Colonic mucosa (tissue), 4 donors: ENCODE measurements at regions not wholly inside any gene's neighbourhood (a gene's known extent, or its start where the extent isn't known, plus 50 kb on each side); places are given as distances from the start of the nearest gene placed in this dataset.

Source experiments
- DNase-seq: peaks from one replicate; pipeline ENCODE4 v3.0.0-alpha.2; 2020
- H3K27ac ChIP-seq: fragments of 200-600 bp; one replicate; pipeline ENCODE4 v1.8.0; 2021
- H3K27me3 ChIP-seq: fragments of 200-600 bp; one replicate; pipeline ENCODE4 v1.8.0; 2021
- H3K36me3 ChIP-seq: fragments of 200-600 bp; one replicate; pipeline ENCODE4 v1.8.0; 2021
- H3K4me1 ChIP-seq: fragments of 200-600 bp; one replicate; pipeline ENCODE4 v1.8.0; 2021; ENCODE audit warnings: mild to moderate bottlenecking
- H3K4me3 ChIP-seq: fragments of 200-600 bp; one replicate; pipeline ENCODE4 v1.8.0; 2021
- H3K9ac ChIP-seq, 2 donors: one replicate each; pipeline ENCODE4 v1.7.0; 2013; ENCODE audit warnings: control low read depth in 2 of 2, low read depth in 2 of 2, low read length in 2 of 2
- H3K9me3 ChIP-seq: fragments of 200-600 bp; one replicate; pipeline ENCODE4 v1.8.0; 2021
- CTCF ChIP-seq: fragments of 200-600 bp; IDR thresholded peaks from one replicate; pipeline ENCODE4 v1.8.0; 2022; ENCODE audit warnings: antibody characterized with exemption, mild to moderate bottlenecking
- intact Hi-C: fragments of 100-400 bp; cut with DNase I; formaldehyde crosslinking; loops from one replicate; pipeline ENCODE4 v1.14.1; 2022
- donor health status: healthy.
- donor health status: DM: no; HTN: no; CAD: no.
- donor health status: DM: no; HTN: no; CAD: no.

GRCh38 chr11:19652623-19653375 lies 59.8 kb upstream of the NAV2 start:
- Histone ChIP-seq H3K9me3 (no peaks in the 10 kb centered on the region), H3K27ac (no peak overlapping the region), H3K4me1 (no peaks in the 10 kb centered on the region), H3K4me3 (no peak overlapping the region), H3K27me3 (no peaks in the 10 kb centered on the region), H3K36me3 (no peaks in the 10 kb centered on the region), H3K9ac (no peak overlapping the region)
- DNase-seq: no peak
- TF ChIP-seq CTCF: no peak
- intact Hi-C loops: no loop called here

GRCh38 chr11:19651653-19652052 lies 61.0 kb upstream of the NAV2 start:
- DNase-seq: no peak
- H3K4me1 ChIP-seq: no peaks in the 10 kb centered on the region
- H3K4me3 ChIP-seq: no peak overlapping the region
- no peaks in the 10 kb centered on the region for H3K27me3 ChIP-seq
- no peak overlapping the region for H3K27ac ChIP-seq
- no peaks in the 10 kb centered on the region for H3K36me3 ChIP-seq
- intact Hi-C loops: no loop called here
- H3K9me3 ChIP-seq: no peaks in the 10 kb centered on the region
- no peak for TF ChIP-seq CTCF
- no peak overlapping the region for H3K9ac ChIP-seq

- Histone ChIP-seq H3K4me1 (no peaks in the 10 kb centered on the region), H3K9me3 (no peaks in the 10 kb centered on the region), H3K36me3 (no peaks in the 10 kb centered on the region), H3K9ac (no peak overlapping the region), H3K27ac (no peak overlapping the region), H3K4me3 (no peak overlapping the region), H3K27me3 (no peaks in the 10 kb centered on the region)
- TF ChIP-seq CTCF: no peak
- intact Hi-C loops: no loop called here
- no peak for DNase-seq
Measured at GRCh38 chr11:19651028-19651427, 61.6 kb upstream of the NAV2 start.

DNA sequence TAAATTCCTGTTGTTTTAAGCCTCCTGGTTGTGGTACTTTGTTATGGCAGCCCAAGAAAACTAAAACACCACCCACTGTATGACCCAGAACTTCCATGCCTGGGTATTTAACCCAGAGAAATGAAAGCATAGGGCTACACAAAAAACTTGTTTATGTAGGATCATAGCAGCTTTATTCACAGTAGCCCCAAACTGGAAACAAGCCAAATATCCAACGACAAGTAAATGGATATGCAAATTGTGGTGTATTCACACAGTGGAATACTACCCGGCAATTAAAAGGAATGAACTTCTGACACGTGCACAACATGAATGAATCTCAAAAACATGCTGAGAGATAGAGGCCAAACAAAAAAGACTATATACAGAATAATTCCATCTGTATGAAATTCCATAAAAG lies 62.2 kb upstream of the NAV2 start:
- H3K27me3 ChIP-seq: no peaks in the 10 kb centered on the region
- H3K27ac ChIP-seq: no peak overlapping the region
- intact Hi-C loops: no loop called here
- no peaks in the 10 kb centered on the region for H3K36me3 ChIP-seq
- DNase-seq: no peak
- H3K9ac ChIP-seq: no peak overlapping the region
- no peaks in the 10 kb centered on the region for H3K4me1 ChIP-seq
- no peak overlapping the region for H3K4me3 ChIP-seq
- no peak for TF ChIP-seq CTCF
- no peaks in the 10 kb centered on the region for H3K9me3 ChIP-seq

GRCh38 chr11:19649751-19650150 lies 62.9 kb upstream of the NAV2 start:
- no peaks in the 10 kb centered on the region for H3K36me3 ChIP-seq
- no peak overlapping the region for H3K4me3 ChIP-seq
- intact Hi-C loops: no loop called here
- H3K9ac ChIP-seq: no peak overlapping the region
- DNase-seq: no peak
- no peaks in the 10 kb centered on the region for H3K4me1 ChIP-seq
- no peaks in the 10 kb centered on the region for H3K9me3 ChIP-seq
- H3K27me3 ChIP-seq: no peaks in the 10 kb centered on the region
- H3K27ac ChIP-seq: no peak overlapping the region
- no peak for TF ChIP-seq CTCF
